ENCODE measurements at regions not wholly inside any gene's neighbourhood (a gene's known extent, or its start where the extent isn't known, plus 50 kb on each side); places are given as distances from the start of the nearest gene placed in this dataset.
A peak's percentile ranks its signal among the peaks of the same experiment; 100 is the strongest.

- Histone ChIP-seq H3K9me3 (ENCODE audit: control insufficient read depth in 2 of 2, insufficient read depth in 1 of 2, low read depth in 1 of 2, low read length in 1 of 2) (no peaks in the 10 kb centered on the region), H3K27me3 (ENCODE audit: control insufficient read depth in 1 of 2, insufficient read depth in 2 of 2, low read length in 2 of 2) (no peaks in the 10 kb centered on the region), H3K4me3 (ENCODE audit: low read depth in 1 of 2, low read length in 2 of 2) (no peak overlapping the region), H3K27ac (ENCODE audit: low read depth in 2 of 2, low read length in 1 of 2) (no peak overlapping the region), H3K36me3 (ENCODE audit: control insufficient read depth in 2 of 2, insufficient read depth in 2 of 2, low read length in 1 of 2) (no peaks in the 10 kb centered on the region), H3K4me1 (ENCODE audit: control insufficient read depth in 2 of 2, insufficient read depth in 2 of 2, low read length in 1 of 2) (no peaks in the 10 kb centered on the region)
- WGBS, 2 donors, result 91 to 92% methylated on average over 6 of the region's 6 CpGs
These were observed 752.9 kb upstream of the HS6ST1 start for GRCh38 chr2:129071531-129071930.

- Histone ChIP-seq H3K9me3 (ENCODE audit: control insufficient read depth in 2 of 2, insufficient read depth in 1 of 2, low read depth in 1 of 2, low read length in 1 of 2) (no peaks in the 10 kb centered on the region), H3K4me3 (ENCODE audit: low read depth in 1 of 2, low read length in 2 of 2) (no peak overlapping the region), H3K36me3 (ENCODE audit: control insufficient read depth in 2 of 2, insufficient read depth in 2 of 2, low read length in 1 of 2) (no peaks in the 10 kb centered on the region), H3K4me1 (ENCODE audit: control insufficient read depth in 2 of 2, insufficient read depth in 2 of 2, low read length in 1 of 2) (peaks cover 0 to 6% of the 10 kb centered on the region in 2 donors), H3K27ac (ENCODE audit: low read depth in 2 of 2, low read length in 1 of 2) (no peak overlapping the region), H3K27me3 (ENCODE audit: control insufficient read depth in 1 of 2, insufficient read depth in 2 of 2, low read length in 2 of 2) (no peaks in the 10 kb centered on the region)
- 69 to 83% methylated on average over 3 of the region's 3 CpGs for WGBS, 2 donors
These were observed 755.7 kb upstream of the HS6ST1 start for GRCh38 chr2:129074298-129074920.

GRCh38 chr2:129078548-129078947 lies 759.9 kb upstream of the HS6ST1 start:
- 43 to 55% methylated on average over 3 of the region's 3 CpGs for WGBS, 2 donors
- peaks cover 0 to 6% of the 10 kb centered on the region in 2 donors for H3K4me1 ChIP-seq (ENCODE audit: control insufficient read depth in 2 of 2, insufficient read depth in 2 of 2, low read length in 1 of 2)
- no peaks in the 10 kb centered on the region for H3K36me3 ChIP-seq (ENCODE audit: control insufficient read depth in 2 of 2, insufficient read depth in 2 of 2, low read length in 1 of 2)
- no peaks in the 10 kb centered on the region for H3K9me3 ChIP-seq (ENCODE audit: control insufficient read depth in 2 of 2, insufficient read depth in 1 of 2, low read depth in 1 of 2, low read length in 1 of 2)
- H3K27me3 ChIP-seq (ENCODE audit: control insufficient read depth in 1 of 2, insufficient read depth in 2 of 2, low read length in 2 of 2), result no peaks in the 10 kb centered on the region
- H3K27ac ChIP-seq (ENCODE audit: low read depth in 2 of 2, low read length in 1 of 2), result peak overlapping the region in 1 of 2 donors; percentile 16
- no peak overlapping the region for H3K4me3 ChIP-seq (ENCODE audit: low read depth in 1 of 2, low read length in 2 of 2)

GRCh38 chr2:129080715-129081476 lies 762.2 kb upstream of the HS6ST1 start:
- no peaks in the 10 kb centered on the region for H3K27me3 ChIP-seq (ENCODE audit: control insufficient read depth in 1 of 2, insufficient read depth in 2 of 2, low read length in 2 of 2)
- no peak overlapping the region for H3K27ac ChIP-seq (ENCODE audit: low read depth in 2 of 2, low read length in 1 of 2)

GRCh38 chr2:129085386-129085785 lies 766.7 kb upstream of the HS6ST1 start:
- Histone ChIP-seq H3K27ac (ENCODE audit: low read depth in 2 of 2, low read length in 1 of 2) (no peak overlapping the region), H3K9me3 (ENCODE audit: control insufficient read depth in 2 of 2, insufficient read depth in 1 of 2, low read depth in 1 of 2, low read length in 1 of 2) (no peaks in the 10 kb centered on the region), H3K4me3 (ENCODE audit: low read depth in 1 of 2, low read length in 2 of 2) (no peak overlapping the region), H3K4me1 (ENCODE audit: control insufficient read depth in 2 of 2, insufficient read depth in 2 of 2, low read length in 1 of 2) (no peaks in the 10 kb centered on the region), H3K36me3 (ENCODE audit: control insufficient read depth in 2 of 2, insufficient read depth in 2 of 2, low read length in 1 of 2) (no peaks in the 10 kb centered on the region), H3K27me3 (ENCODE audit: control insufficient read depth in 1 of 2, insufficient read depth in 2 of 2, low read length in 2 of 2) (no peaks in the 10 kb centered on the region)
- WGBS, 2 donors, result 91% methylated on average over 3 of the region's 3 CpGs

More at GRCh38 chr2:129080715-129081476, 762.2 kb upstream of the HS6ST1 start:
- WGBS, 2 donors, result 69% methylated on average over 7 of the region's 7 CpGs
- H3K4me3 ChIP-seq (ENCODE audit: low read depth in 1 of 2, low read length in 2 of 2), result no peak overlapping the region
- H3K36me3 ChIP-seq (ENCODE audit: control insufficient read depth in 2 of 2, insufficient read depth in 2 of 2, low read length in 1 of 2), result no peaks in the 10 kb centered on the region
- H3K4me1 ChIP-seq (ENCODE audit: control insufficient read depth in 2 of 2, insufficient read depth in 2 of 2, low read length in 1 of 2), result peaks cover 0 to 6% of the 10 kb centered on the region in 2 donors
- no peaks in the 10 kb centered on the region for H3K9me3 ChIP-seq (ENCODE audit: control insufficient read depth in 2 of 2, insufficient read depth in 1 of 2, low read depth in 1 of 2, low read length in 1 of 2)

- Histone ChIP-seq H3K27ac (ENCODE audit: low read depth in 2 of 2, low read length in 1 of 2) (no peak overlapping the region), H3K4me1 (ENCODE audit: control insufficient read depth in 2 of 2, insufficient read depth in 2 of 2, low read length in 1 of 2) (no peaks in the 10 kb centered on the region), H3K36me3 (ENCODE audit: control insufficient read depth in 2 of 2, insufficient read depth in 2 of 2, low read length in 1 of 2) (no peaks in the 10 kb centered on the region), H3K4me3 (ENCODE audit: low read depth in 1 of 2, low read length in 2 of 2) (no peak overlapping the region), H3K27me3 (ENCODE audit: control insufficient read depth in 1 of 2, insufficient read depth in 2 of 2, low read length in 2 of 2) (no peaks in the 10 kb centered on the region), H3K9me3 (ENCODE audit: control insufficient read depth in 2 of 2, insufficient read depth in 1 of 2, low read depth in 1 of 2, low read length in 1 of 2) (no peaks in the 10 kb centered on the region)
- 37 to 41% methylated on average over 2 of the region's 2 CpGs for WGBS, 2 donors
These were observed 768.6 kb upstream of the HS6ST1 start for GRCh38 chr2:129087133-129087813.

- H3K9me3 ChIP-seq (ENCODE audit: control insufficient read depth in 2 of 2, insufficient read depth in 1 of 2, low read depth in 1 of 2, low read length in 1 of 2), result no peaks in the 10 kb centered on the region
- 84 to 91% methylated on average over 3 of the region's 3 CpGs for WGBS, 2 donors
- no peak overlapping the region for H3K4me3 ChIP-seq (ENCODE audit: low read depth in 1 of 2, low read length in 2 of 2)
- no peak overlapping the region for H3K27ac ChIP-seq (ENCODE audit: low read depth in 2 of 2, low read length in 1 of 2)
- no peaks in the 10 kb centered on the region for H3K4me1 ChIP-seq (ENCODE audit: control insufficient read depth in 2 of 2, insufficient read depth in 2 of 2, low read length in 1 of 2)
- H3K27me3 ChIP-seq (ENCODE audit: control insufficient read depth in 1 of 2, insufficient read depth in 2 of 2, low read length in 2 of 2), result no peaks in the 10 kb centered on the region
- no peaks in the 10 kb centered on the region for H3K36me3 ChIP-seq (ENCODE audit: control insufficient read depth in 2 of 2, insufficient read depth in 2 of 2, low read length in 1 of 2)
These were observed 773.0 kb upstream of the HS6ST1 start for GRCh38 chr2:129091620-129092019.

GRCh38 chr2:129092956-129093355 lies 774.3 kb upstream of the HS6ST1 start:
- no peak overlapping the region for H3K4me3 ChIP-seq (ENCODE audit: low read depth in 1 of 2, low read length in 2 of 2)
- 81 to 85% methylated on average over 5 of the region's 5 CpGs for WGBS, 2 donors
- H3K36me3 ChIP-seq (ENCODE audit: control insufficient read depth in 2 of 2, insufficient read depth in 2 of 2, low read length in 1 of 2), result no peaks in the 10 kb centered on the region
- no peak overlapping the region for H3K27ac ChIP-seq (ENCODE audit: low read depth in 2 of 2, low read length in 1 of 2)
- H3K27me3 ChIP-seq (ENCODE audit: control insufficient read depth in 1 of 2, insufficient read depth in 2 of 2, low read length in 2 of 2), result no peaks in the 10 kb centered on the region
- no peaks in the 10 kb centered on the region for H3K4me1 ChIP-seq (ENCODE audit: control insufficient read depth in 2 of 2, insufficient read depth in 2 of 2, low read length in 1 of 2)
- H3K9me3 ChIP-seq (ENCODE audit: control insufficient read depth in 2 of 2, insufficient read depth in 1 of 2, low read depth in 1 of 2, low read length in 1 of 2), result no peaks in the 10 kb centered on the region

- 77 to 86% methylated on average over 2 of the region's 2 CpGs for WGBS, 2 donors
- Histone ChIP-seq H3K27ac (ENCODE audit: low read depth in 2 of 2, low read length in 1 of 2) (no peak overlapping the region), H3K9me3 (ENCODE audit: control insufficient read depth in 2 of 2, insufficient read depth in 1 of 2, low read depth in 1 of 2, low read length in 1 of 2) (no peaks in the 10 kb centered on the region), H3K4me1 (ENCODE audit: control insufficient read depth in 2 of 2, insufficient read depth in 2 of 2, low read length in 1 of 2) (peaks cover 0 to 8% of the 10 kb centered on the region in 2 donors), H3K27me3 (ENCODE audit: control insufficient read depth in 1 of 2, insufficient read depth in 2 of 2, low read length in 2 of 2) (no peaks in the 10 kb centered on the region), H3K4me3 (ENCODE audit: low read depth in 1 of 2, low read length in 2 of 2) (no peak overlapping the region), H3K36me3 (ENCODE audit: control insufficient read depth in 2 of 2, insufficient read depth in 2 of 2, low read length in 1 of 2) (no peaks in the 10 kb centered on the region)
These were observed 782.5 kb upstream of the HS6ST1 start for GRCh38 chr2:129101186-129101585.
